SK-N-SH (cell line): ENCODE measurements at regions not wholly inside any gene's neighbourhood (a gene's known extent, or its start where the extent isn't known, plus 50 kb on each side); places are given as distances from the start of the nearest gene placed in this dataset.

Experiments used
- CTCF ChIP-seq: fragments of 200-600 bp; sonication (generic); IDR thresholded peaks from 2 replicates; pipeline ENCODE4 v1.6.1; 2017; ENCODE audit warnings: antibody characterized with exemption, mild to moderate bottlenecking, moderate library complexity
- EP300 ChIP-seq, 2 experiments: IDR thresholded peaks; 2 replicates each; pipeline versions ENCODE4 v1.4.0 to v1.6.1; 2012; ENCODE audit warnings: borderline replicate concordance in 1 of 2, low read depth in 1 of 2, low read length in 1 of 2
- FOXJ3 ChIP-seq: sonication (generic); formaldehyde crosslinking; IDR thresholded peaks from 2 replicates; pipeline ENCODE4 v1.5.1; 2020; ENCODE audit warnings: mild to moderate bottlenecking, missing genetic modification reagents
- NFIC ChIP-seq: IDR thresholded peaks from 2 replicates; pipeline ENCODE4 v1.4.0; 2012; ENCODE audit warnings: borderline replicate concordance
- NRF1 ChIP-seq: IDR thresholded peaks from 2 replicates; pipeline ENCODE4 v1.6.1; 2012; ENCODE audit warnings: low read depth, mild to moderate bottlenecking, low read length
- POLR2AphosphoS5 ChIP-seq: IDR thresholded peaks from 2 replicates; pipeline ENCODE4 v1.6.1; 2012; ENCODE audit warnings: low read depth, low read length
- RFX5 ChIP-seq: IDR thresholded peaks from 2 replicates; pipeline ENCODE4 v1.6.1; 2012; ENCODE audit warnings: mild to moderate bottlenecking, improper control_type of control experiment, low read length
- SMC3 ChIP-seq: IDR thresholded peaks from 2 replicates; pipeline ENCODE4 v1.6.1; 2012; ENCODE audit warnings: low read depth, low read length, improper control_type of control experiment
- TAF1 ChIP-seq: IDR thresholded peaks from 2 replicates; pipeline ENCODE4 v1.6.1; 2012; ENCODE audit warnings: low read depth, mild to moderate bottlenecking, low read length, moderate library complexity, borderline replicate concordance
- TEAD4 ChIP-seq: IDR thresholded peaks from 2 replicates; pipeline ENCODE4 v1.4.0; 2012; ENCODE audit warnings: mild to moderate bottlenecking, borderline replicate concordance; ENCODE audit not compliant: insufficient read depth

GRCh38 chr20:40744072-40744817 is 55.2 kb upstream of the MAFB start:
- TF ChIP-seq TAF1 (no peak), TEAD4 (no peak), FOXJ3 (no peak), CTCF (no peak), RFX5 (no peak), EP300 (IDR thresholded peaks at IDR 0.05; ENCODE audit: borderline replicate concordance in 1 of 2, low read depth in 1 of 2, low read length in 1 of 2) (no peak), NRF1 (no peak), POLR2AphosphoS5 (no peak), NFIC (no peak), SMC3 (no peak)
